PC-9 (cell line): ENCODE measurements at regions not wholly inside any gene's neighbourhood (a gene's known extent, or its start where the extent isn't known, plus 50 kb on each side); places are given as distances from the start of the nearest gene placed in this dataset.

ENCODE experiments used
- CTCF ChIP-seq: fragments of 200-600 bp; sonication (generic); conservative IDR thresholded peaks from 2 replicates; pipeline ENCODE4 v1.6.1; 2017; ENCODE audit warnings: mixed run types, antibody characterized with exemption, mild to moderate bottlenecking, moderate library complexity
- EZH2 ChIP-seq: fragments of 200-600 bp; sonication (generic); IDR thresholded peaks from 2 replicates; pipeline ENCODE4 v1.8.0; 2017; ENCODE audit warnings: antibody characterized with exemption, low read depth

GRCh38 chr1:59020151-59020997, 236.5 kb upstream of the JUN start:
- no peak for TF ChIP-seq CTCF
- TF ChIP-seq EZH2 = no peak
